Gastroesophageal sphincter (tissue), 4 donors: ENCODE measurements at regions not wholly inside any gene's neighbourhood (a gene's known extent, or its start where the extent isn't known, plus 50 kb on each side); places are given as distances from the start of the nearest gene placed in this dataset.

ENCODE experiments used
- ATAC-seq: fragments of 150-250 bp; one replicate; pipeline ENCODE4 v1.9.1; 2016; ENCODE audit warnings: mild to moderate bottlenecking, moderate library complexity
- H3K27ac ChIP-seq, 4 donors: fragments of 200-600 bp; sonication (generic) in 3 of 4; 1 replicate in 3 of 4; 2 replicates in 1 of 4; pipeline ENCODE4 v1.5.1; 2016 to 2019
- H3K27me3 ChIP-seq: fragments of 200-600 bp; sonication (generic); one replicate; pipeline ENCODE4 v1.5.1; 2019
- H3K36me3 ChIP-seq, 2 donors: fragments of 200-600 bp; sonication (generic); one replicate each; pipeline ENCODE4 v1.5.1; 2019; ENCODE audit warnings: control low read depth in 1 of 2
- H3K4me1 ChIP-seq, 3 donors: fragments of 200-600 bp; sonication (generic); 1 replicate in 2 of 3; 2 replicates in 1 of 3; pipeline ENCODE4 v1.5.1; 2016 to 2019; ENCODE audit warnings: control low read depth in 2 of 3
- H3K4me3 ChIP-seq, 2 donors: fragments of 200-600 bp; sonication (generic); one replicate each; pipeline ENCODE4 v1.5.1; 2019; ENCODE audit warnings: mild to moderate bottlenecking in 1 of 2, moderate library complexity in 1 of 2
- H3K9me3 ChIP-seq, 3 donors: fragments of 200-600 bp; sonication (generic); one replicate each; pipeline ENCODE4 v1.5.1; 2017 to 2019; ENCODE audit warnings: control low read depth in 2 of 3
- CTCF ChIP-seq, 4 experiments: fragments of 200-600 bp in 2 of 4; fragments of 450-650 bp in 2 of 4; sonication (generic) in 1 of 4; IDR thresholded peaks; one replicate each; pipeline ENCODE4 v1.5.1; 2017 to 2019; ENCODE audit warnings: antibody characterized with exemption in 4 of 4, mild to moderate bottlenecking in 2 of 4, moderate library complexity in 2 of 4
- EP300 ChIP-seq: sonication (generic); formaldehyde crosslinking; IDR thresholded peaks from one replicate; pipeline ENCODE4 v1.6.1; 2017; ENCODE audit warnings: antibody characterized with exemption, mild to moderate bottlenecking
- POLR2A ChIP-seq, 2 donors: fragments of 450-650 bp; IDR thresholded peaks; one replicate each; pipeline ENCODE4 v1.6.1; 2017; ENCODE audit warnings: antibody characterized with exemption in 2 of 2, mild to moderate bottlenecking in 2 of 2, moderate library complexity in 1 of 2
- POLR2AphosphoS5 ChIP-seq: sonication (generic); formaldehyde crosslinking; IDR thresholded peaks from one replicate; pipeline ENCODE4 v1.6.1; 2017; ENCODE audit warnings: antibody characterized with exemption
- WGBS, 2 donors: methylation state at CpG; one replicate each; pipeline ENCODE4 v1.1.5; 2018; ENCODE audit warnings: low coverage in 1 of 2; 5-methylcytosine and 5-hydroxymethylcytosine counted together

- H3K9me3 ChIP-seq: no peaks in the 10 kb centered on the region
- H3K27ac ChIP-seq: no peak overlapping the region
- H3K36me3 ChIP-seq: no peaks in the 10 kb centered on the region
- TF ChIP-seq EP300: no peak
- TF ChIP-seq POLR2A (IDR thresholded peaks at IDR 0.05): no peak
- no peak for TF ChIP-seq POLR2AphosphoS5
- no peak for TF ChIP-seq CTCF (IDR thresholded peaks at IDR 0.05)
- peaks cover 0 to 19% (median 0%) of the 10 kb centered on the region in 3 donors for H3K4me1 ChIP-seq
- WGBS, 2 donors: 71 to 79% methylated on average over 4 of the region's 4 CpGs
- H3K4me3 ChIP-seq: no peak overlapping the region
- H3K27me3 ChIP-seq: no peaks in the 10 kb centered on the region
- no peak for ATAC-seq
Observed at GRCh38 chr12:19746471-19746870, 307.2 kb downstream of the AEBP2 start.

- H3K4me3 ChIP-seq: no peak overlapping the region
- 61 to 70% methylated on average over 5 to 7 of the region's 7 CpGs for WGBS, 2 donors
- H3K4me1 ChIP-seq: peaks cover 0 to 2% (median 0%) of the 10 kb centered on the region in 3 donors
- TF ChIP-seq POLR2A (IDR thresholded peaks at IDR 0.05) (no peak), CTCF (IDR thresholded peaks at IDR 0.05) (no peak), POLR2AphosphoS5 (no peak), EP300 (no peak)
- H3K36me3 ChIP-seq: no peaks in the 10 kb centered on the region
- H3K27ac ChIP-seq: no peak overlapping the region
- H3K27me3 ChIP-seq: no peaks in the 10 kb centered on the region
- no peak for ATAC-seq
- H3K9me3 ChIP-seq: peaks cover 0 to 13% (median 0%) of the 10 kb centered on the region in 3 donors
Observed at GRCh38 chr12:19749906-19750574, 310.7 kb downstream of the AEBP2 start.

GRCh38 chr12:19751078-19751477, 311.8 kb downstream of the AEBP2 start:
- TF ChIP-seq POLR2AphosphoS5: no peak
- no peak for TF ChIP-seq CTCF (IDR thresholded peaks at IDR 0.05)
- TF ChIP-seq POLR2A (IDR thresholded peaks at IDR 0.05): no peak
- TF ChIP-seq EP300: no peak
- no peaks in the 10 kb centered on the region for H3K27me3 ChIP-seq
- 78 to 93% methylated on average over 1 of the region's 1 CpG for WGBS, 2 donors
- H3K9me3 ChIP-seq: peaks cover 0 to 13% (median 0%) of the 10 kb centered on the region in 3 donors
- ATAC-seq: no peak
- H3K27ac ChIP-seq: no peak overlapping the region
- H3K36me3 ChIP-seq: no peaks in the 10 kb centered on the region
- no peak overlapping the region for H3K4me3 ChIP-seq
- H3K4me1 ChIP-seq: no peaks in the 10 kb centered on the region

- TF ChIP-seq CTCF (IDR thresholded peaks at IDR 0.05) (no peak), EP300 (no peak), POLR2AphosphoS5 (no peak), POLR2A (IDR thresholded peaks at IDR 0.05) (no peak)
- no peak overlapping the region for H3K27ac ChIP-seq
- no peaks in the 10 kb centered on the region for H3K27me3 ChIP-seq
- no peak for ATAC-seq
- 80 to 93% methylated on average over 3 of the region's 3 CpGs for WGBS, 2 donors
- no peaks in the 10 kb centered on the region for H3K36me3 ChIP-seq
- peaks cover 0 to 13% (median 0%) of the 10 kb centered on the region in 3 donors for H3K9me3 ChIP-seq
- no peaks in the 10 kb centered on the region for H3K4me1 ChIP-seq
- no peak overlapping the region for H3K4me3 ChIP-seq
Observed at GRCh38 chr12:19752712-19753111, 313.4 kb downstream of the AEBP2 start.

GRCh38 chr12:19755136-19755535, 315.8 kb downstream of the AEBP2 start:
- no peak for TF ChIP-seq CTCF (IDR thresholded peaks at IDR 0.05)
- TF ChIP-seq EP300: no peak
- TF ChIP-seq POLR2A (IDR thresholded peaks at IDR 0.05): no peak
- no peak for TF ChIP-seq POLR2AphosphoS5
- 83 to 94% methylated on average over 2 of the region's 2 CpGs for WGBS, 2 donors

More at GRCh38 chr12:19755136-19755535, 315.8 kb downstream of the AEBP2 start:
- no peaks in the 10 kb centered on the region for H3K36me3 ChIP-seq
- ATAC-seq: no peak
- no peak overlapping the region for H3K4me3 ChIP-seq
- H3K9me3 ChIP-seq: peaks cover 0 to 13% (median 0%) of the 10 kb centered on the region in 3 donors
- H3K4me1 ChIP-seq: peaks cover 0 to 5% (median 0%) of the 10 kb centered on the region in 3 donors
- H3K27me3 ChIP-seq: no peaks in the 10 kb centered on the region
- H3K27ac ChIP-seq: no peak overlapping the region
